ENCODE measurements at regions not wholly inside any gene's neighbourhood (a gene's known extent, or its start where the extent isn't known, plus 50 kb on each side); places are given as distances from the start of the nearest gene placed in this dataset.

DNA sequence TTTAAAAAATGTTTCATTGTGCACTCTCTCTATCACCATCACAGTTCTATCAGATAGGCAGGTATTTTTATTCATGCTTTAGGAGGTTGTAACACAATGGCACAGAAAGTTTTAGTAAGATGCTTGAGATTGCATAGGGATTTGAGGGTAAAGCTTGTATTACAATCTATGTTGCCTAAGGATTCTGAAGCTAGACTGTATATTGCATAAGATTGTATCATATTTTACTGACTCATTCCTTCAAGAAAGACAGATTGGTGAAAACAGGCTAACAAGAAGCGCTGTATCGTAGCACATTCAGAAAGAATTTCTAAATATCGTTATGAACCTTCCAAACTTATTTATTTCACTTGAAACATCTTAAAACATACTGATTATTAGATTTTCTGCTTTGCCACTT lies 577.7 kb downstream of the EBF1 start:
- TF ChIP-seq, protein P1, sequence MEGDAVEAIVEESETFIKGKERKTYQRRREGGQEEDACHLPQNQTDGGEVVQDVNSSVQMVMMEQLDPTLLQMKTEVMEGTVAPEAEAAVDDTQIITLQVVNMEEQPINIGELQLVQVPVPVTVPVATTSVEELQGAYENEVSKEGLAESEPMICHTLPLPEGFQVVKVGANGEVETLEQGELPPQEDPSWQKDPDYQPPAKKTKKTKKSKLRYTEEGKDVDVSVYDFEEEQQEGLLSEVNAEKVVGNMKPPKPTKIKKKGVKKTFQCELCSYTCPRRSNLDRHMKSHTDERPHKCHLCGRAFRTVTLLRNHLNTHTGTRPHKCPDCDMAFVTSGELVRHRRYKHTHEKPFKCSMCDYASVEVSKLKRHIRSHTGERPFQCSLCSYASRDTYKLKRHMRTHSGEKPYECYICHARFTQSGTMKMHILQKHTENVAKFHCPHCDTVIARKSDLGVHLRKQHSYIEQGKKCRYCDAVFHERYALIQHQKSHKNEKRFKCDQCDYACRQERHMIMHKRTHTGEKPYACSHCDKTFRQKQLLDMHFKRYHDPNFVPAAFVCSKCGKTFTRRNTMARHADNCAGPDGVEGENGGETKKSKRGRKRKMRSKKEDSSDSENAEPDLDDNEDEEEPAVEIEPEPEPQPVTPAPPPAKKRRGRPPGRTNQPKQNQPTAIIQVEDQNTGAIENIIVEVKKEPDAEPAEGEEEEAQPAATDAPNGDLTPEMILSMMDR (IDR thresholded peaks at IDR 0.05; ENCODE audit: insufficient read depth, low read length), result no peak
- TF ChIP-seq POLR2AphosphoS5 (IDR thresholded peaks at IDR 0.05; ENCODE audit: low read depth), result no peak
- TF ChIP-seq, protein P2, sequence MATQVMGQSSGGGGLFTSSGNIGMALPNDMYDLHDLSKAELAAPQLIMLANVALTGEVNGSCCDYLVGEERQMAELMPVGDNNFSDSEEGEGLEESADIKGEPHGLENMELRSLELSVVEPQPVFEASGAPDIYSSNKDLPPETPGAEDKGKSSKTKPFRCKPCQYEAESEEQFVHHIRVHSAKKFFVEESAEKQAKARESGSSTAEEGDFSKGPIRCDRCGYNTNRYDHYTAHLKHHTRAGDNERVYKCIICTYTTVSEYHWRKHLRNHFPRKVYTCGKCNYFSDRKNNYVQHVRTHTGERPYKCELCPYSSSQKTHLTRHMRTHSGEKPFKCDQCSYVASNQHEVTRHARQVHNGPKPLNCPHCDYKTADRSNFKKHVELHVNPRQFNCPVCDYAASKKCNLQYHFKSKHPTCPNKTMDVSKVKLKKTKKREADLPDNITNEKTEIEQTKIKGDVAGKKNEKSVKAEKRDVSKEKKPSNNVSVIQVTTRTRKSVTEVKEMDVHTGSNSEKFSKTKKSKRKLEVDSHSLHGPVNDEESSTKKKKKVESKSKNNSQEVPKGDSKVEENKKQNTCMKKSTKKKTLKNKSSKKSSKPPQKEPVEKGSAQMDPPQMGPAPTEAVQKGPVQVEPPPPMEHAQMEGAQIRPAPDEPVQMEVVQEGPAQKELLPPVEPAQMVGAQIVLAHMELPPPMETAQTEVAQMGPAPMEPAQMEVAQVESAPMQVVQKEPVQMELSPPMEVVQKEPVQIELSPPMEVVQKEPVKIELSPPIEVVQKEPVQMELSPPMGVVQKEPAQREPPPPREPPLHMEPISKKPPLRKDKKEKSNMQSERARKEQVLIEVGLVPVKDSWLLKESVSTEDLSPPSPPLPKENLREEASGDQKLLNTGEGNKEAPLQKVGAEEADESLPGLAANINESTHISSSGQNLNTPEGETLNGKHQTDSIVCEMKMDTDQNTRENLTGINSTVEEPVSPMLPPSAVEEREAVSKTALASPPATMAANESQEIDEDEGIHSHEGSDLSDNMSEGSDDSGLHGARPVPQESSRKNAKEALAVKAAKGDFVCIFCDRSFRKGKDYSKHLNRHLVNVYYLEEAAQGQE (IDR thresholded peaks at IDR 0.05; ENCODE audit: insufficient replicate concordance, low read depth), result no peak
- no peak for TF ChIP-seq GABPA (IDR thresholded peaks at IDR 0.05; ENCODE audit: low read depth)

All from HL-60 (cell line).